ENCODE measurements at regions not wholly inside any gene's neighbourhood (a gene's known extent, or its start where the extent isn't known, plus 50 kb on each side); places are given as distances from the start of the nearest gene placed in this dataset.

DNA sequence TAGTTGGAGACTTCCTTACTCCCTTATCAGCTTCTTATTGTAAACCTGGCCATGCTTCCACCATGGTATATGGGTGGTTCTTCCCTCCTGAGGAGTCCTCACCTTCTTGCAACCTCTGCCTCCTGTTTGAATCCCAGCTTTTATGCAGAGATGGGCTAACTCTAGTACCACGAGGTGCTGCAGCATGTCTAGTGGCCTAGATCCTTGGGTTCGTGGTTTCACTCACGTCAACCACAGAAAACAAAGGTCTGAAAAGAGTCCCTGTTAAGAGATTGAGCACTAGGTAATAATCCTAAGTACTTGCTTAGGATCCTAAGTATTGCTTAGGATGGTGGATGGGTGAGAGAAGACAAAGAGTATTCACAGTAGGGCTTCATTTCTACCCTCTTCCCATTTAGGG, 133.7 kb downstream of the FCRL5 start:
- H3K4me3 ChIP-seq: no peak overlapping the region
- no peak overlapping the region for H3K27ac ChIP-seq
- ATAC-seq: no peak
- peaks cover 0 to under 1% (median 0%) of the 10 kb centered on the region in 11 donors for H3K9me3 ChIP-seq
- intact Hi-C loops (cut with DNase I): no loop called here
- 73% methylated on average over 3 of the region's 3 CpGs for WGBS, 2 donors
- TF ChIP-seq, protein P1, sequence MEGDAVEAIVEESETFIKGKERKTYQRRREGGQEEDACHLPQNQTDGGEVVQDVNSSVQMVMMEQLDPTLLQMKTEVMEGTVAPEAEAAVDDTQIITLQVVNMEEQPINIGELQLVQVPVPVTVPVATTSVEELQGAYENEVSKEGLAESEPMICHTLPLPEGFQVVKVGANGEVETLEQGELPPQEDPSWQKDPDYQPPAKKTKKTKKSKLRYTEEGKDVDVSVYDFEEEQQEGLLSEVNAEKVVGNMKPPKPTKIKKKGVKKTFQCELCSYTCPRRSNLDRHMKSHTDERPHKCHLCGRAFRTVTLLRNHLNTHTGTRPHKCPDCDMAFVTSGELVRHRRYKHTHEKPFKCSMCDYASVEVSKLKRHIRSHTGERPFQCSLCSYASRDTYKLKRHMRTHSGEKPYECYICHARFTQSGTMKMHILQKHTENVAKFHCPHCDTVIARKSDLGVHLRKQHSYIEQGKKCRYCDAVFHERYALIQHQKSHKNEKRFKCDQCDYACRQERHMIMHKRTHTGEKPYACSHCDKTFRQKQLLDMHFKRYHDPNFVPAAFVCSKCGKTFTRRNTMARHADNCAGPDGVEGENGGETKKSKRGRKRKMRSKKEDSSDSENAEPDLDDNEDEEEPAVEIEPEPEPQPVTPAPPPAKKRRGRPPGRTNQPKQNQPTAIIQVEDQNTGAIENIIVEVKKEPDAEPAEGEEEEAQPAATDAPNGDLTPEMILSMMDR (IDR thresholded peaks at IDR 0.05): no peak
- DNase-seq: no peak
- peaks cover 0 to 10% (median 4%) of the 10 kb centered on the region in 7 donors for H3K27me3 ChIP-seq
- H3K4me1 ChIP-seq: no peaks in the 10 kb centered on the region
- H3K36me3 ChIP-seq: no peaks in the 10 kb centered on the region

- Histone ChIP-seq H3K9me3 (no peaks in the 10 kb centered on the region), H3K4me3 (no peak overlapping the region), H3K4me1 (no peaks in the 10 kb centered on the region), H3K27me3 (peaks cover 0 to 10% (median 4%) of the 10 kb centered on the region in 7 donors), H3K27ac (no peak overlapping the region), H3K36me3 (no peaks in the 10 kb centered on the region)
- intact Hi-C loops (cut with DNase I): no loop called here
- WGBS, 2 donors: 89 to 100% methylated on average over 1 of the region's 1 CpG
- no peak for ATAC-seq
- TF ChIP-seq, protein P1 (IDR thresholded peaks at IDR 0.05): no peak
- DNase-seq: no peak
These were observed 134.1 kb downstream of the FCRL5 start for GRCh38 chr1:157418231-157418630.

- intact Hi-C loops (cut with DNase I): no loop called here
- Histone ChIP-seq H3K9me3 (no peaks in the 10 kb centered on the region), H3K4me1 (no peaks in the 10 kb centered on the region), H3K36me3 (no peaks in the 10 kb centered on the region), H3K27me3 (peaks cover 0 to 10% (median 4%) of the 10 kb centered on the region in 7 donors), H3K4me3 (no peak overlapping the region), H3K27ac (no peak overlapping the region)
- 65 to 73% methylated on average over 5 of the region's 5 CpGs for WGBS, 2 donors
- ATAC-seq: no peak
- TF ChIP-seq, protein P1 (IDR thresholded peaks at IDR 0.05): no peak
- no peak for DNase-seq
These were observed 136.7 kb downstream of the FCRL5 start for GRCh38 chr1:157415661-157416060.

- TF ChIP-seq, protein P1 (IDR thresholded peaks at IDR 0.05): no peak
- DNase-seq (no peak), ATAC-seq (no peak)
- Histone ChIP-seq H3K27me3 (peaks cover 0 to 4% (median 0%) of the 10 kb centered on the region in 7 donors), H3K9me3 (no peaks in the 10 kb centered on the region), H3K4me1 (no peaks in the 10 kb centered on the region), H3K27ac (no peak overlapping the region), H3K4me3 (no peak overlapping the region), H3K36me3 (no peaks in the 10 kb centered on the region)
- WGBS, 2 donors: 79 to 81% methylated on average over 2 of the region's 2 CpGs
- intact Hi-C loops (cut with DNase I): no loop called here
These were observed 140.0 kb downstream of the FCRL5 start for GRCh38 chr1:157412308-157412707.
